HepG2 (cell line): ENCODE measurements at regions not wholly inside any gene's neighbourhood (a gene's known extent, or its start where the extent isn't known, plus 50 kb on each side); places are given as distances from the start of the nearest gene placed in this dataset.

Source experiments
- ATAC-seq: fragments of 200-7000 bp; cut with Tn5 transposase; 3 replicates; pipeline ENCODE4 v1.9.1; 2020; ENCODE audit warnings: mild to moderate bottlenecking, moderate library complexity
- BruUV-seq: library from RNA; stranded (reverse); fragments of 400-500 nt; replicated peaks from 2 replicates; lab custom pipeline; 2021; lab: Mats Ljungman, UMichigan
- CTCF ChIA-PET: fragments of 300-600 bp; formaldehyde crosslinking; extraction: SDS; loops from one replicate; lab custom pipeline; 2021; ENCODE audit warnings: low total read pairs, inconsistent platforms, low intra/inter-chr PET ratio; lab: Yijun Ruan, JAX
- POLR2A ChIA-PET: fragments of 350-600 bp; sonication (Branson Sonifier 250); formaldehyde crosslinking; loops from one replicate; lab custom pipeline; 2020; ENCODE audit warnings: antibody characterized with exemption, inconsistent platforms; lab: Yijun Ruan, JAX
- DNase-seq: peaks from one replicate; pipeline ENCODE4 v3.0.0-alpha.2; 2015; ENCODE audit warnings: low spot score
- FAIRE-seq: peaks from 3 replicates; lab custom pipeline; 2011; peaks lifted over from hg19 to GRCh38; lab: Jason Lieb, UNC
- H2AFZ ChIP-seq: one replicate; pipeline ENCODE4 v1.6.1; 2011; ENCODE audit warnings: low read length, inconsistent platforms
- H3K27ac ChIP-seq: fragments of 300-600 bp; 3 replicates; pipeline ENCODE4 v1.8.0; 2011; ENCODE audit warnings: mixed run types, mild to moderate bottlenecking, mixed read lengths, low read length, inconsistent platforms; ENCODE audit not compliant: insufficient read depth; ENCODE audit errors: extremely low read length
- H3K27me3 ChIP-seq, 2 experiments: fragments of 200-600 bp in 1 of 2; 2 replicates in 1 of 2; 3 replicates in 1 of 2; pipeline versions ENCODE4 v1.6.0 to v1.8.0; 2011; ENCODE audit warnings: low read length in 2 of 2, mild to moderate bottlenecking in 2 of 2, moderate library complexity in 2 of 2, inconsistent platforms in 1 of 2; ENCODE audit not compliant: insufficient read depth in 2 of 2, control insufficient read depth in 1 of 2
- H3K36me3 ChIP-seq, 2 experiments: fragments of 200-600 bp in 1 of 2; replicated peaks in 1 of 2; 2 replicates in 1 of 2; 3 replicates in 1 of 2; pipeline versions ENCODE4 v1.5.1 to v1.8.0; 2011; ENCODE audit warnings: low read length in 2 of 2, inconsistent platforms in 1 of 2; ENCODE audit not compliant: insufficient read depth in 2 of 2, control insufficient read depth in 1 of 2
- H3K4me1 ChIP-seq: 2 replicates; pipeline ENCODE4 v1.5.1; 2012; ENCODE audit warnings: low read length, inconsistent platforms; ENCODE audit not compliant: insufficient read depth
- H3K4me2 ChIP-seq: 2 replicates; pipeline ENCODE4 v1.6.0; 2011; ENCODE audit warnings: low read depth, low read length, inconsistent platforms
- H3K4me3 ChIP-seq, 3 experiments: fragments of 200-600 bp in 1 of 3; sonication (generic), shearing (Covaris generic) in 1 of 3; replicated peaks in 1 of 3; 2 replicates each; pipeline ENCODE4 v1.5.1; 2011 to 2016; ENCODE audit warnings: low read length in 3 of 3, inconsistent platforms in 2 of 3, low read depth in 2 of 3, mild to moderate bottlenecking in 2 of 3, control low read depth in 1 of 3, mixed read lengths in 1 of 3; ENCODE audit not compliant: insufficient read depth in 1 of 3
- H3K79me2 ChIP-seq: one replicate; pipeline ENCODE4 v1.6.1; 2011; ENCODE audit warnings: low read length, inconsistent platforms; ENCODE audit not compliant: insufficient read depth
- H3K9ac ChIP-seq: 2 replicates; pipeline ENCODE4 v1.6.0; 2011; ENCODE audit warnings: mild to moderate bottlenecking, low read depth, low read length, inconsistent platforms; ENCODE audit not compliant: insufficient read depth
- H3K9me3 ChIP-seq: 2 replicates; pipeline ENCODE4 v1.5.1; 2012; ENCODE audit warnings: mild to moderate bottlenecking, low read length
- H4K20me1 ChIP-seq: 2 replicates; pipeline ENCODE4 v1.6.0; 2011; ENCODE audit warnings: inconsistent platforms, mild to moderate bottlenecking, low read length, moderate library complexity; ENCODE audit not compliant: insufficient read depth
- FOSL2 ChIP-seq: sonication (generic); formaldehyde crosslinking; IDR thresholded peaks from 2 replicates; pipeline ENCODE4 v1.4.0; 2020; ENCODE audit warnings: missing genetic modification reagents
- GZF1 ChIP-seq: sonication (generic); formaldehyde crosslinking; IDR thresholded peaks from 2 replicates; pipeline ENCODE4 v1.5.1; 2020; ENCODE audit warnings: mild to moderate bottlenecking, missing genetic modification reagents
- NFYC ChIP-seq: IDR thresholded peaks from 2 replicates; pipeline ENCODE4 v1.6.1; 2016; ENCODE audit warnings: missing genetic modification reagents, missing compliant biosample characterization
- POGZ ChIP-seq: sonication (generic); formaldehyde crosslinking; IDR thresholded peaks from 2 replicates; pipeline ENCODE4 v1.4.0; 2020; ENCODE audit warnings: mild to moderate bottlenecking, missing genetic modification reagents
- POLR2G ChIP-seq: fragments of 200-400 bp; formaldehyde crosslinking; IDR thresholded peaks from 2 replicates; pipeline ENCODE4 v1.6.1; 2018; ENCODE audit warnings: mild to moderate bottlenecking, low read depth, low read length, moderate library complexity
- RCOR2 ChIP-seq: IDR thresholded peaks from 2 replicates; pipeline ENCODE4 v1.6.1; 2016; ENCODE audit warnings: missing biosample characterization, missing genetic modification reagents
- SOX13 ChIP-seq, 3 experiments: fragments of 450-650 bp in 1 of 3; sonication (generic) in 1 of 3; formaldehyde crosslinking in 1 of 3; IDR thresholded peaks in 2 of 3; conservative IDR thresholded peaks in 1 of 3; 2 replicates each; pipeline versions ENCODE4 v1.5.0 to v1.6.1; 2016 to 2020; ENCODE audit warnings: antibody characterized with exemption in 1 of 3, mild to moderate bottlenecking in 1 of 3, missing compliant biosample characterization in 1 of 3, missing genetic modification reagents in 1 of 3, moderate library complexity in 1 of 3
- THAP8 ChIP-seq: sonication (generic); formaldehyde crosslinking; IDR thresholded peaks from 2 replicates; pipeline ENCODE4 v1.5.1; 2020; ENCODE audit warnings: missing genetic modification reagents, mild to moderate bottlenecking, borderline replicate concordance
- U2AF1 ChIP-seq: fragments of 200-400 bp; formaldehyde crosslinking; optimal IDR thresholded peaks from 2 replicates; pipeline ENCODE3; 2017; ENCODE audit warnings: mild to moderate bottlenecking, low read depth, low read length
- ZEB1 ChIP-seq: IDR thresholded peaks from 2 replicates; pipeline ENCODE4 v1.6.1; 2012; ENCODE audit warnings: mild to moderate bottlenecking, low read depth, inconsistent platforms; ENCODE audit not compliant: insufficient replicate concordance
- ZNF20 ChIP-seq: sonication (generic); formaldehyde crosslinking; IDR thresholded peaks from 2 replicates; pipeline ENCODE4 v1.4.0; 2020; ENCODE audit warnings: mild to moderate bottlenecking, moderate library complexity, missing genetic modification reagents
- ZNF432 ChIP-seq: sonication (generic); formaldehyde crosslinking; IDR thresholded peaks from 2 replicates; pipeline ENCODE4 v1.5.0; 2020; ENCODE audit warnings: missing genetic modification reagents, mild to moderate bottlenecking, borderline replicate concordance
- ZNF597 ChIP-seq: sonication (generic); formaldehyde crosslinking; IDR thresholded peaks from 2 replicates; pipeline ENCODE4 v1.5.0; 2020; ENCODE audit warnings: missing genetic modification reagents
- WGBS: methylation state at CpG from one replicate; pipeline ENCODE4 v1.1.6; 2017; ENCODE audit warnings: low lambda C conversion rate; 5-methylcytosine and 5-hydroxymethylcytosine counted together
- in situ Hi-C: cut with HindIII; loops from 2 replicates; pipeline ENCODE4 v1.10.0; 2017; ENCODE audit warnings: low pct_unique_long_range_greater_than_20kb; ENCODE audit not compliant: extremely low pct_ligation_motif_present
- intact Hi-C: fragments of 100-400 bp; cut with micrococcal nuclease; formaldehyde crosslinking; loops from one replicate; pipeline ENCODE4 v1.10.0; 2022; ENCODE audit not compliant: unreplicated experiment
- TF ChIP-seq, protein P1 (sequence below): sonication (generic); formaldehyde crosslinking; IDR thresholded peaks from 2 replicates; pipeline ENCODE4 v1.5.1; 2020; ENCODE audit warnings: mild to moderate bottlenecking, missing genetic modification reagents
- TF ChIP-seq, protein P2 (sequence below): sonication (generic); formaldehyde crosslinking; IDR thresholded peaks from 2 replicates; pipeline ENCODE4 v1.4.0; 2020; ENCODE audit warnings: mild to moderate bottlenecking, missing genetic modification reagents, borderline replicate concordance

DNA sequence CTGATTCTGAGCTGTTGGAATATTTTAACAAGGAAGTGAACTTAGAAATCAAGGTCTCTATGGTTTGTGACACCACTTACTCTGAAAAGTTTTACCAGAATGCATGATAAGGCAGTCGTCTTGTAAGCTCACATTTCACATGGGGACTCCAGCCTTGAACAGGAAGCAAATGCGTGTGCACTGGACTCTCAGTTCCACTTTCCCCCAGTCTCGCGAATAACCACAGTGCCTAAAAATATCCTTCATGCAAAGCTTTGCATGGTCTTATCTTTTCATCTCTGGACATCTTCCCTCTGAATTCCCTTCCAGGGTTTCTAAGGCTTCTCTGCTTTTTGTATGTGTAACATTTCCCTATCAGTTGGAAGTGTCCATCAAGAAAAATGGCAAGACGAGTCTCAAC lies 581.8 kb downstream of the NLGN4X start:
- Histone ChIP-seq H2AFZ (no peak overlapping the region), H3K9ac (no peak overlapping the region), H3K79me2 (no peaks in the 10 kb centered on the region), H3K9me3 (peaks cover 23% of the 10 kb centered on the region), H3K4me3 (no peak overlapping the region), H3K27me3 (no peaks in the 10 kb centered on the region), H3K27ac (no peak overlapping the region), H4K20me1 (no peaks in the 10 kb centered on the region), H3K4me2 (no peak overlapping the region), H3K4me1 (no peaks in the 10 kb centered on the region), H3K36me3 (no peaks in the 10 kb centered on the region)
- ChIA-PET CTCF (no interaction called here), POLR2A (no interaction called here)
- DNase-seq: no peak
- no TSS peak for BruUV-seq
- intact Hi-C loops (no loop called here), in situ Hi-C loops (no loop called here)
- no peak for FAIRE-seq
- 0% methylated on average over 3 of the region's 5 CpGs for WGBS
- ATAC-seq: no peak
- TF ChIP-seq, protein P1, sequence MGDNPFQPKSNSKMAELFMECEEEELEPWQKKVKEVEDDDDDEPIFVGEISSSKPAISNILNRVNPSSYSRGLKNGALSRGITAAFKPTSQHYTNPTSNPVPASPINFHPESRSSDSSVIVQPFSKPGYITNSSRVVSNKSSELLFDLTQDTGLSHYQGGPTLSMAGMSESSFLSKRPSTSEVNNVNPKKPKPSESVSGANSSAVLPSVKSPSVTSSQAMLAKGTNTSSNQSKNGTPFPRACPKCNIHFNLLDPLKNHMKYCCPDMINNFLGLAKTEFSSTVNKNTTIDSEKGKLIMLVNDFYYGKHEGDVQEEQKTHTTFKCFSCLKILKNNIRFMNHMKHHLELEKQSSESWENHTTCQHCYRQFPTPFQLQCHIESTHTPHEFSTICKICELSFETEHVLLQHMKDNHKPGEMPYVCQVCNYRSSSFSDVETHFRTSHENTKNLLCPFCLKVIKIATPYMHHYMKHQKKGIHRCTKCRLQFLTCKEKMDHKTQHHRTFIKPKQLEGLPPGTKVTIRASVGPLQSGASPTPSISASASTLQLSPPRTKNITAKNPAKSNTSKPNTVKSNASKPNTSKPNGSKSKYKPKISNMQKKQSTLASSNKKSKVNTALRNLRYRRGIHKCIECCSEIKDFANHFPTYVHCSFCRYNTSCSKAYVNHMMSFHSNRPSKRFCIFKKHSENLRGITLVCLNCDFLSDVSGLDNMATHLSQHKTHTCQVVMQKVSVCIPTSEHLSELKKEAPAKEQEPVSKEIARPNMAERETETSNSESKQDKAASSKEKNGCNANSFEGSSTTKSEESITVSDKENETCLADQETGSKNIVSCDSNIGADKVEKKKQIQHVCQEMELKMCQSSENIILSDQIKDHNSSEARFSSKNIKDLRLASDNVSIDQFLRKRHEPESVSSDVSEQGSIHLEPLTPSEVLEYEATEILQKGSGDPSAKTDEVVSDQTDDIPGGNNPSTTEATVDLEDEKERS (CRISPR knock-in tag): no peak
- TF ChIP-seq RCOR2 (CRISPR knock-in tag) (no peak), ZEB1 (no peak), U2AF1 (no peak), GZF1 (CRISPR knock-in tag) (no peak), SOX13 (IDR thresholded peaks at IDR 0.05) (no peak), SOX13 (CRISPR knock-in tag; conservative IDR thresholded peaks at IDR 0.05 in 1 of 2, IDR thresholded peaks at IDR 0.05 in 1 of 2) (no peak), POLR2G (no peak), POGZ (CRISPR knock-in tag) (no peak), ZNF432 (no peak), FOSL2 (CRISPR knock-in tag) (no peak), ZNF20 (CRISPR knock-in tag) (no peak), ZNF597 (no peak), THAP8 (no peak), NFYC (CRISPR knock-in tag) (no peak)
- TF ChIP-seq, protein P2, sequence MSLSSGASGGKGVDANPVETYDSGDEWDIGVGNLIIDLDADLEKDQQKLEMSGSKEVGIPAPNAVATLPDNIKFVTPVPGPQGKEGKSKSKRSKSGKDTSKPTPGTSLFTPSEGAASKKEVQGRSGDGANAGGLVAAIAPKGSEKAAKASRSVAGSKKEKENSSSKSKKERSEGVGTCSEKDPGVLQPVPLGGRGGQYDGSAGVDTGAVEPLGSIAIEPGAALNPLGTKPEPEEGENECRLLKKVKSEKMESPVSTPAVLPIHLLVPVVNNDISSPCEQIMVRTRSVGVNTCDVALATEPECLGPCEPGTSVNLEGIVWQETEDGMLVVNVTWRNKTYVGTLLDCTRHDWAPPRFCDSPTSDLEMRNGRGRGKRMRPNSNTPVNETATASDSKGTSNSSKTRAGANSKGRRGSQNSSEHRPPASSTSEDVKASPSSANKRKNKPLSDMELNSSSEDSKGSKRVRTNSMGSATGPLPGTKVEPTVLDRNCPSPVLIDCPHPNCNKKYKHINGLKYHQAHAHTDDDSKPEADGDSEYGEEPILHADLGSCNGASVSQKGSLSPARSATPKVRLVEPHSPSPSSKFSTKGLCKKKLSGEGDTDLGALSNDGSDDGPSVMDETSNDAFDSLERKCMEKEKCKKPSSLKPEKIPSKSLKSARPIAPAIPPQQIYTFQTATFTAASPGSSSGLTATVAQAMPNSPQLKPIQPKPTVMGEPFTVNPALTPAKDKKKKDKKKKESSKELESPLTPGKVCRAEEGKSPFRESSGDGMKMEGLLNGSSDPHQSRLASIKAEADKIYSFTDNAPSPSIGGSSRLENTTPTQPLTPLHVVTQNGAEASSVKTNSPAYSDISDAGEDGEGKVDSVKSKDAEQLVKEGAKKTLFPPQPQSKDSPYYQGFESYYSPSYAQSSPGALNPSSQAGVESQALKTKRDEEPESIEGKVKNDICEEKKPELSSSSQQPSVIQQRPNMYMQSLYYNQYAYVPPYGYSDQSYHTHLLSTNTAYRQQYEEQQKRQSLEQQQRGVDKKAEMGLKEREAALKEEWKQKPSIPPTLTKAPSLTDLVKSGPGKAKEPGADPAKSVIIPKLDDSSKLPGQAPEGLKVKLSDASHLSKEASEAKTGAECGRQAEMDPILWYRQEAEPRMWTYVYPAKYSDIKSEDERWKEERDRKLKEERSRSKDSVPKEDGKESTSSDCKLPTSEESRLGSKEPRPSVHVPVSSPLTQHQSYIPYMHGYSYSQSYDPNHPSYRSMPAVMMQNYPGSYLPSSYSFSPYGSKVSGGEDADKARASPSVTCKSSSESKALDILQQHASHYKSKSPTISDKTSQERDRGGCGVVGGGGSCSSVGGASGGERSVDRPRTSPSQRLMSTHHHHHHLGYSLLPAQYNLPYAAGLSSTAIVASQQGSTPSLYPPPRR (CRISPR knock-in tag): no peak
